HepG2 (cell line): ENCODE measurements at regions not wholly inside any gene's neighbourhood (a gene's known extent, or its start where the extent isn't known, plus 50 kb on each side); places are given as distances from the start of the nearest gene placed in this dataset.

ENCODE experiments used
- ATAC-seq: fragments of 200-7000 bp; cut with Tn5 transposase; 3 replicates; pipeline ENCODE4 v1.9.1; 2020; ENCODE audit warnings: mild to moderate bottlenecking, moderate library complexity
- BruUV-seq: library from RNA; stranded (reverse); fragments of 400-500 nt; replicated peaks from 2 replicates; lab custom pipeline; 2021; lab: Mats Ljungman, UMichigan
- CTCF ChIA-PET: fragments of 300-600 bp; formaldehyde crosslinking; extraction: SDS; loops from one replicate; lab custom pipeline; 2021; ENCODE audit warnings: low total read pairs, inconsistent platforms, low intra/inter-chr PET ratio; lab: Yijun Ruan, JAX
- POLR2A ChIA-PET: fragments of 350-600 bp; sonication (Branson Sonifier 250); formaldehyde crosslinking; loops from one replicate; lab custom pipeline; 2020; ENCODE audit warnings: antibody characterized with exemption, inconsistent platforms; lab: Yijun Ruan, JAX
- DNase-seq: peaks from one replicate; pipeline ENCODE4 v3.0.0-alpha.2; 2015; ENCODE audit warnings: low spot score
- FAIRE-seq: peaks from 3 replicates; lab custom pipeline; 2011; peaks lifted over from hg19 to GRCh38; lab: Jason Lieb, UNC
- H2AFZ ChIP-seq: one replicate; pipeline ENCODE4 v1.6.1; 2011; ENCODE audit warnings: low read length, inconsistent platforms
- H3K27ac ChIP-seq: fragments of 300-600 bp; 3 replicates; pipeline ENCODE4 v1.8.0; 2011; ENCODE audit warnings: mixed run types, mild to moderate bottlenecking, mixed read lengths, low read length, inconsistent platforms; ENCODE audit not compliant: insufficient read depth; ENCODE audit errors: extremely low read length
- H3K27me3 ChIP-seq, 2 experiments: fragments of 200-600 bp in 1 of 2; 2 replicates in 1 of 2; 3 replicates in 1 of 2; pipeline versions ENCODE4 v1.6.0 to v1.8.0; 2011; ENCODE audit warnings: low read length in 2 of 2, mild to moderate bottlenecking in 2 of 2, moderate library complexity in 2 of 2, inconsistent platforms in 1 of 2; ENCODE audit not compliant: insufficient read depth in 2 of 2, control insufficient read depth in 1 of 2
- H3K36me3 ChIP-seq, 2 experiments: fragments of 200-600 bp in 1 of 2; replicated peaks in 1 of 2; 2 replicates in 1 of 2; 3 replicates in 1 of 2; pipeline versions ENCODE4 v1.5.1 to v1.8.0; 2011; ENCODE audit warnings: low read length in 2 of 2, inconsistent platforms in 1 of 2; ENCODE audit not compliant: insufficient read depth in 2 of 2, control insufficient read depth in 1 of 2
- H3K4me1 ChIP-seq: 2 replicates; pipeline ENCODE4 v1.5.1; 2012; ENCODE audit warnings: low read length, inconsistent platforms; ENCODE audit not compliant: insufficient read depth
- H3K4me2 ChIP-seq: 2 replicates; pipeline ENCODE4 v1.6.0; 2011; ENCODE audit warnings: low read depth, low read length, inconsistent platforms
- H3K4me3 ChIP-seq, 3 experiments: fragments of 200-600 bp in 1 of 3; sonication (generic), shearing (Covaris generic) in 1 of 3; replicated peaks in 1 of 3; 2 replicates each; pipeline ENCODE4 v1.5.1; 2011 to 2016; ENCODE audit warnings: low read length in 3 of 3, inconsistent platforms in 2 of 3, low read depth in 2 of 3, mild to moderate bottlenecking in 2 of 3, control low read depth in 1 of 3, mixed read lengths in 1 of 3; ENCODE audit not compliant: insufficient read depth in 1 of 3
- H3K79me2 ChIP-seq: one replicate; pipeline ENCODE4 v1.6.1; 2011; ENCODE audit warnings: low read length, inconsistent platforms; ENCODE audit not compliant: insufficient read depth
- H3K9ac ChIP-seq: 2 replicates; pipeline ENCODE4 v1.6.0; 2011; ENCODE audit warnings: mild to moderate bottlenecking, low read depth, low read length, inconsistent platforms; ENCODE audit not compliant: insufficient read depth
- H3K9me3 ChIP-seq: 2 replicates; pipeline ENCODE4 v1.5.1; 2012; ENCODE audit warnings: mild to moderate bottlenecking, low read length
- H4K20me1 ChIP-seq: 2 replicates; pipeline ENCODE4 v1.6.0; 2011; ENCODE audit warnings: inconsistent platforms, mild to moderate bottlenecking, low read length, moderate library complexity; ENCODE audit not compliant: insufficient read depth
- DNMT3B ChIP-seq: conservative IDR thresholded peaks from 2 replicates; pipeline ENCODE4 v1.6.1; 2016; ENCODE audit warnings: missing biosample characterization, control low read depth
- IRF2 ChIP-seq: IDR thresholded peaks from 2 replicates; pipeline ENCODE4 v1.6.1; 2018; ENCODE audit warnings: missing genetic modification reagents, missing compliant biosample characterization
- YY1 ChIP-seq: IDR thresholded peaks from 2 replicates; pipeline ENCODE4 v1.6.1; 2011; ENCODE audit warnings: low read length, low read depth, moderate library complexity, mild to moderate bottlenecking; ENCODE audit not compliant: insufficient read depth, insufficient replicate concordance
- ZBTB1 ChIP-seq: sonication (generic); formaldehyde crosslinking; IDR thresholded peaks from 2 replicates; pipeline ENCODE4 v1.4.0; 2020; ENCODE audit warnings: missing genetic modification reagents, borderline replicate concordance
- ZBTB7B ChIP-seq: sonication (generic); formaldehyde crosslinking; IDR thresholded peaks from 2 replicates; pipeline ENCODE4 v1.4.0; 2020; ENCODE audit warnings: missing genetic modification reagents
- ZNF772 ChIP-seq: sonication (generic); formaldehyde crosslinking; IDR thresholded peaks from 2 replicates; pipeline ENCODE4 v1.5.0; 2020; ENCODE audit warnings: mild to moderate bottlenecking, missing genetic modification reagents
- WGBS: methylation state at CpG from one replicate; pipeline ENCODE4 v1.1.6; 2017; ENCODE audit warnings: low lambda C conversion rate; 5-methylcytosine and 5-hydroxymethylcytosine counted together
- in situ Hi-C: cut with HindIII; loops from 2 replicates; pipeline ENCODE4 v1.10.0; 2017; ENCODE audit warnings: low pct_unique_long_range_greater_than_20kb; ENCODE audit not compliant: extremely low pct_ligation_motif_present
- intact Hi-C: fragments of 100-400 bp; cut with micrococcal nuclease; formaldehyde crosslinking; loops from one replicate; pipeline ENCODE4 v1.10.0; 2022; ENCODE audit not compliant: unreplicated experiment

DNA sequence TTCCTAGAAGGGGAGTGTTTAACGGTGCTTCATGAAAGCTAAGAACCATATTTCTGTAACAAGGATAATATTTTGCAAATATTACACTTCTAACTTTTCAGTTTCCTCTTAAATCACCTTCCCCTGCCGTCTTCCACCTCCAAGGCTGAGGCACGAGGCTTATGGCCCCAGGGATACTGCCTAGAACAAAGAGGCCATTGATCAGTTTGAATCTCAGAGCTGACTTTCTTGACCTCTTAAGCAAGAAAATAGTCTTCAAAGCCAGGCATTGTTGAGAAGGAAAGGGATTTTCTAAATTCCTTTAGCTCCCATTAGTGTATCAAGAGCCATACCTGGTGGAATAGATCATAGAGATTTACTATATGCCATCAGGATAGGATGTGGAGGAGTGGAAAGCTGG, 566.2 kb downstream of the BNC2 start:
- TF ChIP-seq ZNF772 (CRISPR knock-in tag) (no peak), ZBTB1 (CRISPR knock-in tag) (no peak), YY1 (no peak), DNMT3B (CRISPR knock-in tag) (no peak)
- DNase-seq = no peak
- POLR2A ChIA-PET = no interaction called here
- intact Hi-C loops = no loop called here
- no TSS peak for BruUV-seq
- no peak overlapping the region for H3K27ac ChIP-seq
- no peak overlapping the region for H2AFZ ChIP-seq
- no peaks in the 10 kb centered on the region for H3K9me3 ChIP-seq
- no peaks in the 10 kb centered on the region for H3K4me1 ChIP-seq
- WGBS = 2% methylated on average over 3 of the region's 3 CpGs
- ATAC-seq = no peak
- H3K27me3 ChIP-seq = no peaks in the 10 kb centered on the region
- CTCF ChIA-PET = no interaction called here
- no peak overlapping the region for H3K9ac ChIP-seq
- no peak overlapping the region for H3K4me3 ChIP-seq
- H4K20me1 ChIP-seq = no peaks in the 10 kb centered on the region
- no peak for FAIRE-seq
- no peak overlapping the region for H3K4me2 ChIP-seq
- in situ Hi-C loops = no loop called here
- H3K79me2 ChIP-seq = no peaks in the 10 kb centered on the region
- no peaks in the 10 kb centered on the region for H3K36me3 ChIP-seq

GRCh38 chr9:16306586-16306985, 563.9 kb downstream of the BNC2 start:
- no peak overlapping the region for H3K27ac ChIP-seq
- H2AFZ ChIP-seq = no peak overlapping the region
- TF ChIP-seq ZBTB7B (CRISPR knock-in tag) (no peak), IRF2 (no peak)
- no peaks in the 10 kb centered on the region for H3K36me3 ChIP-seq
- in situ Hi-C loops = no loop called here
- peaks cover 0 to 2% of the 10 kb centered on the region in 2 experiments; a peak in 2 of 5 replicates for H3K27me3 ChIP-seq
- H3K9me3 ChIP-seq = no peaks in the 10 kb centered on the region
- CTCF ChIA-PET = no interaction called here
- POLR2A ChIA-PET = no interaction called here
- no peak overlapping the region for H3K4me2 ChIP-seq
- no peaks in the 10 kb centered on the region for H4K20me1 ChIP-seq
- FAIRE-seq (no peak), DNase-seq (no peak), ATAC-seq (no peak)
- BruUV-seq = no TSS peak
- 12% methylated on average over 3 of the region's 3 CpGs for WGBS
- H3K9ac ChIP-seq = no peak overlapping the region
- H3K4me1 ChIP-seq = no peaks in the 10 kb centered on the region
- H3K4me3 ChIP-seq = no peak overlapping the region
- H3K79me2 ChIP-seq = no peaks in the 10 kb centered on the region
- intact Hi-C loops = no loop called here
